ENCODE measurements at regions not wholly inside any gene's neighbourhood (a gene's known extent, or its start where the extent isn't known, plus 50 kb on each side); places are given as distances from the start of the nearest gene placed in this dataset.

DNA sequence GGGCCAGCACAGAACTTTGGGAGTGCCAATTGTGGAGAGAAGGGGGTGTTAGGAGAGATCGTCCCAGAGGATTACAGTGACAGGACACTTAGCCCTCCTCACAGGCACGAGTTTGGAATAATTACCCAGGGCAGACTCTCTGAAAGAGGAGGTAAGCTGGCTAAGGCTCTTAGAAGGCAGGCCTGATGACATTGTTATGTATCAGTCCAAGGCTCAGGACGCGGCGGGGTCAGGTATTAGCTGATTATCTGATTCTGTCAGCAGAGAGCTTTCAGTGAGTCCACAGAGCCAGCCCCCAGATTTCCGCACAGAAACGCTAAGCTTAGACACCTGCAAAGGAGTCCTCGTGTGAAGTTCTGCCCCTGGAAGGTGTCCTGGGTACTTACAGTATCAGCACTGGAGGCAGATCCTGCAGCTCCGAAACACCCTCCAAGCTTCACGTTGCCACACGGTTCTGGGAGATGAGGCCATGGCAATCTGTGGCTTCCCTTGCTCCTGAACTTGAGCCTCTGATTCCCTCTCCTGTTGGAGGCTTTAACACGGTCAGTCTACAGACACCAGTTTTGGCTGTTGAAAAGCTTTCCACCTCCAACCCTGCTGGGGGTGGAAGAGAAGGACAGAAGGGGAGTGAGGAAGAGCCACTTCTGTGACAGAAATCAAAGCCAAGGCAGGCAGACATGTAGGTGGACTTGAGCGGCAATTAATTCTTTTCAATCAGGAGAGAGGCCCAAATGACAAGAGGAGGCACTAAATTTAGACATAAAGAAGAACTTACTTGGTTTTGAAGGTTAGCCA is 123.6 kb upstream of the CADM1 start:
- 88% methylated on average over 13 of the region's 13 CpGs for WGBS
- TF ChIP-seq, protein P1, sequence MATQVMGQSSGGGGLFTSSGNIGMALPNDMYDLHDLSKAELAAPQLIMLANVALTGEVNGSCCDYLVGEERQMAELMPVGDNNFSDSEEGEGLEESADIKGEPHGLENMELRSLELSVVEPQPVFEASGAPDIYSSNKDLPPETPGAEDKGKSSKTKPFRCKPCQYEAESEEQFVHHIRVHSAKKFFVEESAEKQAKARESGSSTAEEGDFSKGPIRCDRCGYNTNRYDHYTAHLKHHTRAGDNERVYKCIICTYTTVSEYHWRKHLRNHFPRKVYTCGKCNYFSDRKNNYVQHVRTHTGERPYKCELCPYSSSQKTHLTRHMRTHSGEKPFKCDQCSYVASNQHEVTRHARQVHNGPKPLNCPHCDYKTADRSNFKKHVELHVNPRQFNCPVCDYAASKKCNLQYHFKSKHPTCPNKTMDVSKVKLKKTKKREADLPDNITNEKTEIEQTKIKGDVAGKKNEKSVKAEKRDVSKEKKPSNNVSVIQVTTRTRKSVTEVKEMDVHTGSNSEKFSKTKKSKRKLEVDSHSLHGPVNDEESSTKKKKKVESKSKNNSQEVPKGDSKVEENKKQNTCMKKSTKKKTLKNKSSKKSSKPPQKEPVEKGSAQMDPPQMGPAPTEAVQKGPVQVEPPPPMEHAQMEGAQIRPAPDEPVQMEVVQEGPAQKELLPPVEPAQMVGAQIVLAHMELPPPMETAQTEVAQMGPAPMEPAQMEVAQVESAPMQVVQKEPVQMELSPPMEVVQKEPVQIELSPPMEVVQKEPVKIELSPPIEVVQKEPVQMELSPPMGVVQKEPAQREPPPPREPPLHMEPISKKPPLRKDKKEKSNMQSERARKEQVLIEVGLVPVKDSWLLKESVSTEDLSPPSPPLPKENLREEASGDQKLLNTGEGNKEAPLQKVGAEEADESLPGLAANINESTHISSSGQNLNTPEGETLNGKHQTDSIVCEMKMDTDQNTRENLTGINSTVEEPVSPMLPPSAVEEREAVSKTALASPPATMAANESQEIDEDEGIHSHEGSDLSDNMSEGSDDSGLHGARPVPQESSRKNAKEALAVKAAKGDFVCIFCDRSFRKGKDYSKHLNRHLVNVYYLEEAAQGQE (IDR thresholded peaks at IDR 0.05), result no peak
- TF ChIP-seq, protein P2, sequence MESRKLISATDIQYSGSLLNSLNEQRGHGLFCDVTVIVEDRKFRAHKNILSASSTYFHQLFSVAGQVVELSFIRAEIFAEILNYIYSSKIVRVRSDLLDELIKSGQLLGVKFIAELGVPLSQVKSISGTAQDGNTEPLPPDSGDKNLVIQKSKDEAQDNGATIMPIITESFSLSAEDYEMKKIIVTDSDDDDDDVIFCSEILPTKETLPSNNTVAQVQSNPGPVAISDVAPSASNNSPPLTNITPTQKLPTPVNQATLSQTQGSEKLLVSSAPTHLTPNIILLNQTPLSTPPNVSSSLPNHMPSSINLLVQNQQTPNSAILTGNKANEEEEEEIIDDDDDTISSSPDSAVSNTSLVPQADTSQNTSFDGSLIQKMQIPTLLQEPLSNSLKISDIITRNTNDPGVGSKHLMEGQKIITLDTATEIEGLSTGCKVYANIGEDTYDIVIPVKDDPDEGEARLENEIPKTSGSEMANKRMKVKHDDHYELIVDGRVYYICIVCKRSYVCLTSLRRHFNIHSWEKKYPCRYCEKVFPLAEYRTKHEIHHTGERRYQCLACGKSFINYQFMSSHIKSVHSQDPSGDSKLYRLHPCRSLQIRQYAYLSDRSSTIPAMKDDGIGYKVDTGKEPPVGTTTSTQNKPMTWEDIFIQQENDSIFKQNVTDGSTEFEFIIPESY (IDR thresholded peaks at IDR 0.05), result no peak
- no peak for TF ChIP-seq YY1 (IDR thresholded peaks at IDR 0.05)
- TF ChIP-seq, protein P3, sequence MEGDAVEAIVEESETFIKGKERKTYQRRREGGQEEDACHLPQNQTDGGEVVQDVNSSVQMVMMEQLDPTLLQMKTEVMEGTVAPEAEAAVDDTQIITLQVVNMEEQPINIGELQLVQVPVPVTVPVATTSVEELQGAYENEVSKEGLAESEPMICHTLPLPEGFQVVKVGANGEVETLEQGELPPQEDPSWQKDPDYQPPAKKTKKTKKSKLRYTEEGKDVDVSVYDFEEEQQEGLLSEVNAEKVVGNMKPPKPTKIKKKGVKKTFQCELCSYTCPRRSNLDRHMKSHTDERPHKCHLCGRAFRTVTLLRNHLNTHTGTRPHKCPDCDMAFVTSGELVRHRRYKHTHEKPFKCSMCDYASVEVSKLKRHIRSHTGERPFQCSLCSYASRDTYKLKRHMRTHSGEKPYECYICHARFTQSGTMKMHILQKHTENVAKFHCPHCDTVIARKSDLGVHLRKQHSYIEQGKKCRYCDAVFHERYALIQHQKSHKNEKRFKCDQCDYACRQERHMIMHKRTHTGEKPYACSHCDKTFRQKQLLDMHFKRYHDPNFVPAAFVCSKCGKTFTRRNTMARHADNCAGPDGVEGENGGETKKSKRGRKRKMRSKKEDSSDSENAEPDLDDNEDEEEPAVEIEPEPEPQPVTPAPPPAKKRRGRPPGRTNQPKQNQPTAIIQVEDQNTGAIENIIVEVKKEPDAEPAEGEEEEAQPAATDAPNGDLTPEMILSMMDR (IDR thresholded peaks at IDR 0.05; ENCODE audit: low read depth, low read length, missing input control), result no peak
- no peak for TF ChIP-seq HNF4A (conservative IDR thresholded peaks at IDR 0.05)
- no peak for TF ChIP-seq RXRA (IDR thresholded peaks at IDR 0.05)
- no peaks in the 10 kb centered on the region for H3K4me1 ChIP-seq (ENCODE audit: control insufficient read depth in 4 of 4, insufficient read depth in 4 of 4, low read length in 3 of 4)
- no peaks in the 10 kb centered on the region for H3K36me3 ChIP-seq (ENCODE audit: control insufficient read depth in 4 of 4, insufficient read depth in 3 of 4, low read depth in 1 of 4, low read length in 3 of 4)
- no peak overlapping the region for H3K27ac ChIP-seq (ENCODE audit: low read depth in 1 of 2, low read length in 2 of 2)
- no peak overlapping the region for H3K9ac ChIP-seq (ENCODE audit: low read depth in 1 of 2, low read length in 2 of 2)
- H3K27me3 ChIP-seq (ENCODE audit: control insufficient read depth in 4 of 4, insufficient read depth in 4 of 4, low read length in 3 of 4), result no peaks in the 10 kb centered on the region
- no peaks in the 10 kb centered on the region for H3K9me3 ChIP-seq (ENCODE audit: control insufficient read depth in 4 of 4, low read length in 3 of 4)
- DNase-seq (ENCODE audit: low spot score), result no peak
- H3K4me3 ChIP-seq (ENCODE audit: low read depth in 1 of 3, low read length in 3 of 3), result no peak overlapping the region

DNA sequence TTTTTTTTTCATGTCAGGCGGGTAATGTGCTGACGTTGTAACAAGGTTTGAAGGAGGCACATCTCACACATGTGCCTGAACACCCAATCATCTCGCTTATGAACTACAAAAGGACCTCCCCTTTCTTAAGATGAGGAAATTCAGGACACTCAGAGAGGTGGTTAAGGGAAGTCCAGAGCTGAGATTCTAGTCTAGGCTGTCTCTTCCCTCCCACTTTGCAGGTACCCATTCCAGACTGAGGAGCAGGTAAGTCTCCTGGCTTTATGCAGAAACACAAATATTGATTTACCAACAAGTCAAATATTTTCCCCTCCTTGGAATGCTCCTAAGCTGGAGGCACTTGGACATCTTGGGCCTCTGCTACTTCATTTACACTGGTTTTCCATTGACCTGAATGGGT is 122.9 kb upstream of the CADM1 start:
- Histone ChIP-seq H3K4me3 (ENCODE audit: low read depth in 1 of 3, low read length in 3 of 3) (no peak overlapping the region), H3K9ac (ENCODE audit: low read depth in 1 of 2, low read length in 2 of 2) (no peak overlapping the region), H3K36me3 (ENCODE audit: control insufficient read depth in 4 of 4, insufficient read depth in 3 of 4, low read depth in 1 of 4, low read length in 3 of 4) (no peaks in the 10 kb centered on the region), H3K27ac (ENCODE audit: low read depth in 1 of 2, low read length in 2 of 2) (no peak overlapping the region), H3K9me3 (ENCODE audit: control insufficient read depth in 4 of 4, low read length in 3 of 4) (no peaks in the 10 kb centered on the region), H3K27me3 (ENCODE audit: control insufficient read depth in 4 of 4, insufficient read depth in 4 of 4, low read length in 3 of 4) (no peaks in the 10 kb centered on the region), H3K4me1 (ENCODE audit: control insufficient read depth in 4 of 4, insufficient read depth in 4 of 4, low read length in 3 of 4) (no peaks in the 10 kb centered on the region)
- no peak for DNase-seq (ENCODE audit: low spot score)
- 93% methylated on average over 3 of the region's 3 CpGs for WGBS
- TF ChIP-seq, protein P2 (IDR thresholded peaks at IDR 0.05), result no peak
- TF ChIP-seq, protein P4, sequence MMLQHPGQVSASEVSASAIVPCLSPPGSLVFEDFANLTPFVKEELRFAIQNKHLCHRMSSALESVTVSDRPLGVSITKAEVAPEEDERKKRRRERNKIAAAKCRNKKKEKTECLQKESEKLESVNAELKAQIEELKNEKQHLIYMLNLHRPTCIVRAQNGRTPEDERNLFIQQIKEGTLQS (IDR thresholded peaks at IDR 0.05), result no peak
- TF ChIP-seq, protein P1 (IDR thresholded peaks at IDR 0.05), result no peak
- no peak for TF ChIP-seq SP1 (IDR thresholded peaks at IDR 0.05)
- TF ChIP-seq JUND (IDR thresholded peaks at IDR 0.05), result no peak
- no peak for TF ChIP-seq FOXA1 (IDR thresholded peaks at IDR 0.05)
- TF ChIP-seq FOXA2 (IDR thresholded peaks at IDR 0.05), result no peak
- TF ChIP-seq, protein P3 (IDR thresholded peaks at IDR 0.05; ENCODE audit: low read depth, low read length, missing input control), result no peak
- TF ChIP-seq YY1 (IDR thresholded peaks at IDR 0.05), result no peak
- TF ChIP-seq, protein P5, sequence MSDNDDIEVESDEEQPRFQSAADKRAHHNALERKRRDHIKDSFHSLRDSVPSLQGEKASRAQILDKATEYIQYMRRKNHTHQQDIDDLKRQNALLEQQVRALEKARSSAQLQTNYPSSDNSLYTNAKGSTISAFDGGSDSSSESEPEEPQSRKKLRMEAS (IDR thresholded peaks at IDR 0.05), result no peak
- no peak for TF ChIP-seq GABPA (IDR thresholded peaks at IDR 0.05 in 1 of 2, conservative IDR thresholded peaks at IDR 0.05 in 1 of 2)
